IMR-90 (cell line): ENCODE measurements at regions not wholly inside any gene's neighbourhood (a gene's known extent, or its start where the extent isn't known, plus 50 kb on each side); places are given as distances from the start of the nearest gene placed in this dataset.

ENCODE experiments used
- ATAC-seq: fragments of 200-7000 bp; cut with Tn5 transposase; 2 replicates; pipeline ENCODE4 v1.9.1; 2020; ENCODE audit warnings: low read depth, mild to moderate bottlenecking, moderate library complexity
- BruUV-seq: library from RNA; stranded (reverse); fragments of 400-500 nt; replicated peaks from 2 replicates; lab custom pipeline; 2021; lab: Mats Ljungman, UMichigan
- CTCF ChIA-PET: fragments of 300-600 bp; formaldehyde crosslinking; extraction: SDS; loops from one replicate; lab custom pipeline; 2021; ENCODE audit warnings: antibody characterized with exemption; lab: Yijun Ruan, JAX
- POLR2A ChIA-PET: fragments of 300-600 bp; sonication (Branson Sonifier 250); formaldehyde crosslinking; loops from one replicate; lab custom pipeline; 2022; ENCODE audit warnings: antibody characterized with exemption; ENCODE audit not compliant: unreplicated experiment; lab: Charles Lee
- DNase-seq: peaks from one replicate; pipeline ENCODE4 v3.0.0; 2013
- H2AFZ ChIP-seq: replicated peaks from 2 replicates; pipeline ENCODE3; 2013; ENCODE audit warnings: low read length, mild to moderate bottlenecking; ENCODE audit not compliant: poor library complexity
- H2AK5ac ChIP-seq: 2 replicates; pipeline ENCODE4 v1.6.1; 2013; ENCODE audit warnings: low read depth, low read length, inconsistent platforms
- H2AK9ac ChIP-seq: replicated peaks from 2 replicates; pipeline ENCODE3; 2013; ENCODE audit warnings: mild to moderate bottlenecking, low read depth, low read length, moderate library complexity; ENCODE audit not compliant: poor library complexity
- H2BK120ac ChIP-seq: 2 replicates; pipeline ENCODE4 v1.6.1; 2013; ENCODE audit warnings: low read depth, low read length, inconsistent platforms
- H2BK15ac ChIP-seq: 3 replicates; pipeline ENCODE4 v1.6.1; 2013; ENCODE audit warnings: low read depth, low read length, inconsistent platforms
- H2BK20ac ChIP-seq: 2 replicates; pipeline ENCODE4 v1.6.1; 2013; ENCODE audit warnings: low read depth, mild to moderate bottlenecking, inconsistent platforms, low read length, moderate library complexity
- H2BK5ac ChIP-seq: 2 replicates; pipeline ENCODE4 v1.6.1; 2013; ENCODE audit warnings: mild to moderate bottlenecking, low read depth, low read length, inconsistent platforms; ENCODE audit not compliant: poor library complexity, severe bottlenecking
- H3K14ac ChIP-seq: replicated peaks from 2 replicates; pipeline ENCODE4 v1.6.1; 2013; ENCODE audit warnings: low read depth, low read length, inconsistent platforms
- H3K18ac ChIP-seq: 2 replicates; pipeline ENCODE4 v1.6.1; 2013; ENCODE audit warnings: low read depth, low read length, control low read depth
- H3K23ac ChIP-seq: 2 replicates; pipeline ENCODE4 v1.6.1; 2013; ENCODE audit warnings: low read depth, low read length, inconsistent platforms
- H3K27ac ChIP-seq: 2 replicates; pipeline ENCODE4 v1.5.1; 2013; ENCODE audit warnings: mild to moderate bottlenecking, control low read depth, low read length; ENCODE audit not compliant: insufficient read depth
- H3K27me3 ChIP-seq: 2 replicates; pipeline ENCODE4 v1.6.1; 2013; ENCODE audit warnings: low read length; ENCODE audit not compliant: control insufficient read depth, insufficient read depth
- H3K36me3 ChIP-seq: 2 replicates; pipeline ENCODE4 v1.6.1; 2013; ENCODE audit warnings: low read length, mixed read lengths; ENCODE audit not compliant: control insufficient read depth, insufficient read depth
- H3K4ac ChIP-seq: 2 replicates; pipeline ENCODE4 v1.6.1; 2013; ENCODE audit warnings: low read depth, low read length, inconsistent platforms
- H3K4me1 ChIP-seq: 2 replicates; pipeline ENCODE4 v1.6.1; 2013; ENCODE audit warnings: low read length, mixed read lengths; ENCODE audit not compliant: control insufficient read depth, insufficient read depth
- H3K4me2 ChIP-seq: 2 replicates; pipeline ENCODE4 v1.6.1; 2013; ENCODE audit warnings: low read depth, mild to moderate bottlenecking, control low read depth, low read length, moderate library complexity
- H3K4me3 ChIP-seq: 2 replicates; pipeline ENCODE4 v1.5.1; 2013; ENCODE audit warnings: low read depth, mild to moderate bottlenecking, control low read depth, low read length, moderate library complexity; ENCODE audit not compliant: insufficient read depth
- H3K56ac ChIP-seq: 2 replicates; pipeline ENCODE4 v1.6.1; 2013; ENCODE audit warnings: low read length, inconsistent platforms; ENCODE audit not compliant: insufficient read depth; ENCODE audit errors: extremely low read depth
- H3K79me1 ChIP-seq, 2 experiments: 2 replicates each; pipeline ENCODE4 v1.6.1; 2013; ENCODE audit warnings: low read length in 2 of 2, inconsistent platforms in 1 of 2, low read depth in 1 of 2
- H3K9ac ChIP-seq: 2 replicates; pipeline ENCODE4 v1.6.1; 2013; ENCODE audit warnings: low read depth, low read length, control low read depth
- H3K9me1 ChIP-seq: 2 replicates; pipeline ENCODE4 v1.6.1; 2013; ENCODE audit warnings: low read length, inconsistent platforms; ENCODE audit not compliant: insufficient read depth
- H3K9me3 ChIP-seq: 2 replicates; pipeline ENCODE4 v1.6.1; 2013; ENCODE audit warnings: low read length; ENCODE audit not compliant: control insufficient read depth, insufficient read depth
- H4K20me1 ChIP-seq: 2 replicates; pipeline ENCODE4 v1.6.1; 2013; ENCODE audit warnings: low read length, inconsistent platforms; ENCODE audit not compliant: insufficient read depth
- H4K5ac ChIP-seq: 2 replicates; pipeline ENCODE4 v1.6.1; 2013; ENCODE audit warnings: mild to moderate bottlenecking, low read depth, low read length, control low read depth
- H4K8ac ChIP-seq, 2 experiments: 2 replicates each; pipeline ENCODE4 v1.6.1; 2013; ENCODE audit warnings: low read depth in 2 of 2, low read length in 2 of 2, control low read depth in 1 of 2, inconsistent platforms in 1 of 2
- H4K91ac ChIP-seq: 2 replicates; pipeline ENCODE4 v1.6.1; 2013; ENCODE audit warnings: low read depth, low read length, inconsistent platforms; ENCODE audit not compliant: insufficient read depth
- BHLHE40 ChIP-seq: fragments of 150-350 bp; IDR thresholded peaks from 2 replicates; pipeline ENCODE4 v1.6.1; 2016; ENCODE audit warnings: mild to moderate bottlenecking, low read depth, low read length
- CEBPB ChIP-seq: IDR thresholded peaks from 2 replicates; pipeline ENCODE4 v1.6.1; 2012; ENCODE audit warnings: low read depth, low read length, improper control_type of control experiment
- CHD1 ChIP-seq: IDR thresholded peaks from 2 replicates; pipeline ENCODE4 v1.6.1; 2012; ENCODE audit warnings: low read depth, low read length, improper control_type of control experiment
- CTCF ChIP-seq: conservative IDR thresholded peaks from 2 replicates; pipeline ENCODE4 v1.5.1; 2012; ENCODE audit warnings: mild to moderate bottlenecking, low read depth, low read length, improper control_type of control experiment
- ELK1 ChIP-seq: fragments of 150-350 bp; IDR thresholded peaks from 2 replicates; pipeline ENCODE4 v1.6.1; 2016; ENCODE audit warnings: low read depth, mild to moderate bottlenecking, low read length, moderate library complexity, borderline replicate concordance
- FOS ChIP-seq: fragments of 150-350 bp; IDR thresholded peaks from 2 replicates; pipeline ENCODE4 v1.6.1; 2016; ENCODE audit warnings: low read depth, low read length
- MAFK ChIP-seq: IDR thresholded peaks from 2 replicates; pipeline ENCODE4 v1.6.1; 2012; ENCODE audit warnings: low read depth, low read length, improper control_type of control experiment
- MAZ ChIP-seq: IDR thresholded peaks from 2 replicates; pipeline ENCODE4 v1.6.1; 2012; ENCODE audit warnings: low read depth, mild to moderate bottlenecking, low read length, improper control_type of control experiment, moderate library complexity, borderline replicate concordance
- MXI1 ChIP-seq: IDR thresholded peaks from 2 replicates; pipeline ENCODE4 v1.6.1; 2012; ENCODE audit warnings: low read depth, mild to moderate bottlenecking, low read length, moderate library complexity, borderline replicate concordance
- POLR2A ChIP-seq: IDR thresholded peaks from 2 replicates; pipeline ENCODE4 v1.6.1; 2012; ENCODE audit warnings: mild to moderate bottlenecking, low read depth, low read length
- RAD21 ChIP-seq: IDR thresholded peaks from 2 replicates; pipeline ENCODE4 v1.6.1; 2012; ENCODE audit warnings: low read length, improper control_type of control experiment
- RFX5 ChIP-seq: IDR thresholded peaks from 2 replicates; pipeline ENCODE4 v1.8.0; 2012; ENCODE audit warnings: low read depth, mild to moderate bottlenecking, low read length, moderate library complexity
- SMC3 ChIP-seq: fragments of 150-350 bp; IDR thresholded peaks from 2 replicates; pipeline ENCODE4 v1.6.1; 2016; ENCODE audit warnings: low read depth, mild to moderate bottlenecking, antibody characterized with exemption, low read length, moderate library complexity
- USF2 ChIP-seq: fragments of 150-350 bp; IDR thresholded peaks from 2 replicates; pipeline ENCODE4 v1.6.1; 2017; ENCODE audit warnings: mild to moderate bottlenecking, antibody characterized with exemption, low read length, low read depth
- WGBS, 2 experiments: methylation state at CpG; one replicate each; pipeline versions ENCODE4 v1.1.5 to v1.1.7; 2013; ENCODE audit warnings: missing lambda C conversion rate in 2 of 2; ENCODE audit not compliant: insufficient read length in 1 of 2; ENCODE audit errors: extremely low coverage in 2 of 2; 5-methylcytosine and 5-hydroxymethylcytosine counted together
- dilution Hi-C: fragments of 300-500 bp; cut with HindIII; formaldehyde crosslinking; loops from one replicate; pipeline ENCODE4 v1.14.3; 2018; ENCODE audit warnings: low sequenced_read_pairs; ENCODE audit not compliant: unreplicated experiment
- in situ Hi-C: fragments of 300-500 bp; cut with MboI; formaldehyde crosslinking; loops from 3 replicates; pipeline ENCODE4 v1.14.3; 2019; ENCODE audit warnings: low sequenced_read_pairs, inconsistent platforms, mixed read lengths
- intact Hi-C: fragments of 100-400 bp; cut with micrococcal nuclease; formaldehyde crosslinking; loops from 2 replicates; pipeline ENCODE4 v1.10.0; 2022

- H4K91ac ChIP-seq: no peak overlapping the region
- no peak overlapping the region for H3K27ac ChIP-seq
- no peak overlapping the region for H3K18ac ChIP-seq
- H2BK20ac ChIP-seq: no peak overlapping the region
- no peak for TF ChIP-seq SMC3
- no peak for TF ChIP-seq USF2
- no peak for TF ChIP-seq POLR2A
- no peak for TF ChIP-seq BHLHE40
- no peak for TF ChIP-seq CHD1
- TF ChIP-seq MAFK: no peak
- no peak for TF ChIP-seq ELK1
- no peak for TF ChIP-seq MAZ
- no peak for TF ChIP-seq CEBPB
- TF ChIP-seq RFX5: no peak
- TF ChIP-seq RAD21: no peak
- TF ChIP-seq MXI1: no peak
- no peak for TF ChIP-seq CTCF
- TF ChIP-seq FOS: no peak
- no peak overlapping the region for H3K4ac ChIP-seq
- no peak overlapping the region for H3K23ac ChIP-seq
- no peaks in the 10 kb centered on the region for H3K9me1 ChIP-seq
- no peak overlapping the region for H4K5ac ChIP-seq
- no peaks in the 10 kb centered on the region for H3K4me1 ChIP-seq
- H2BK15ac ChIP-seq: no peak overlapping the region
- no peak overlapping the region for H3K56ac ChIP-seq
- no peak overlapping the region for H4K8ac ChIP-seq
- WGBS, 2 experiments: no CpG with 5 or more reads among the region's 2 CpGs
- DNase-seq (no peak), ATAC-seq (no peak)
- no TSS peak for BruUV-seq
- ChIA-PET POLR2A (no interaction called here), CTCF (no interaction called here)
- H3K4me3 ChIP-seq: no peak overlapping the region
- in situ Hi-C loops (no loop called here), dilution Hi-C loops (no loop called here), intact Hi-C loops (no loop called here)
- no peak overlapping the region for H3K4me2 ChIP-seq
- no peak overlapping the region for H3K14ac ChIP-seq
- H2BK120ac ChIP-seq: no peak overlapping the region
- no peaks in the 10 kb centered on the region for H3K9me3 ChIP-seq
- H2AFZ ChIP-seq: no peak overlapping the region
- H3K9ac ChIP-seq: no peak overlapping the region
- H3K27me3 ChIP-seq: no peaks in the 10 kb centered on the region
- H4K20me1 ChIP-seq: no peaks in the 10 kb centered on the region
- no peaks in the 10 kb centered on the region for H3K79me1 ChIP-seq
- H2AK5ac ChIP-seq: no peak overlapping the region
- no peak overlapping the region for H2AK9ac ChIP-seq
- H2BK5ac ChIP-seq: no peak overlapping the region
- H3K36me3 ChIP-seq: no peaks in the 10 kb centered on the region
These were observed 99.9 kb upstream of the PLSCR4 start for GRCh38 chr3:146350852-146351251.
